CD4-positive, CD25-positive, alpha-beta regulatory T cell (primary cell): ENCODE measurements at regions not wholly inside any gene's neighbourhood (a gene's known extent, or its start where the extent isn't known, plus 50 kb on each side); places are given as distances from the start of the nearest gene placed in this dataset.

ENCODE experiments used
- ATAC-seq, 2 donors: fragments of 150-1000 bp; cut with Tn5 transposase; one replicate each; pipeline ENCODE4 v1.10.0; 2021; ENCODE audit warnings: low read depth in 2 of 2, moderate number of reproducible peaks in 2 of 2, moderate library complexity in 1 of 2
- DNase-seq, 3 donors: peaks; one replicate each; pipeline versions ENCODE4 v3.0.0 to v3.0.0-alpha.2; 2012 to 2022; ENCODE audit warnings: mixed read lengths in 1 of 3
- H3K27ac ChIP-seq: one replicate; pipeline ENCODE4 v1.7.0; 2013; ENCODE audit warnings: mild to moderate bottlenecking, low read length; ENCODE audit not compliant: insufficient read depth, poor library complexity, severe bottlenecking
- H3K27me3 ChIP-seq: one replicate; pipeline ENCODE4 v1.7.0; 2013; ENCODE audit warnings: low read length; ENCODE audit not compliant: control insufficient read depth, insufficient read depth
- H3K36me3 ChIP-seq: one replicate; pipeline ENCODE4 v1.7.0; 2013; ENCODE audit warnings: mild to moderate bottlenecking, low read length, moderate library complexity; ENCODE audit not compliant: control insufficient read depth, insufficient read depth
- H3K4me1 ChIP-seq: 2 replicates; pipeline ENCODE4 v1.7.0; 2013; ENCODE audit warnings: mild to moderate bottlenecking, low read length; ENCODE audit not compliant: insufficient read depth, control insufficient read depth, poor library complexity, severe bottlenecking
- H3K4me3 ChIP-seq: one replicate; pipeline ENCODE4 v1.7.0; 2013; ENCODE audit warnings: low read depth, mild to moderate bottlenecking, low read length, moderate library complexity
- H3K9me3 ChIP-seq, 2 experiments: 1 replicate in 1 of 2; 2 replicates in 1 of 2; pipeline ENCODE4 v1.7.0; 2013; ENCODE audit warnings: low read length in 2 of 2, mild to moderate bottlenecking in 1 of 2, moderate library complexity in 1 of 2; ENCODE audit not compliant: control insufficient read depth in 2 of 2
- H3K27ac Mint-ChIP-seq, 3 donors: one replicate each; pipeline ENCODE4 v1.8.0; 2020 to 2022; ENCODE audit warnings: mild to moderate bottlenecking in 3 of 3, mixed read lengths in 3 of 3, moderate library complexity in 2 of 3
- H3K27me3 Mint-ChIP-seq: one replicate; pipeline ENCODE4 v1.8.0; 2022; ENCODE audit warnings: mild to moderate bottlenecking, mixed read lengths
- H3K36me3 Mint-ChIP-seq: one replicate; pipeline ENCODE4 v1.8.0; 2020; ENCODE audit warnings: mixed read lengths
- H3K4me1 Mint-ChIP-seq, 4 donors: one replicate each; pipeline ENCODE4 v1.8.0; 2020 to 2022; ENCODE audit warnings: mixed read lengths in 4 of 4, mild to moderate bottlenecking in 1 of 4
- H3K4me3 Mint-ChIP-seq, 4 donors: one replicate each; pipeline ENCODE4 v1.8.0; 2020 to 2022; ENCODE audit warnings: mild to moderate bottlenecking in 4 of 4, mixed read lengths in 4 of 4, moderate library complexity in 3 of 4
- H3K9me3 Mint-ChIP-seq, 7 donors: one replicate each; pipeline ENCODE4 v1.8.0; 2020 to 2022; ENCODE audit warnings: mixed read lengths in 7 of 7, mild to moderate bottlenecking in 3 of 7, moderate library complexity in 2 of 7

- no peaks in the 10 kb centered on the region for H3K27me3 ChIP-seq
- Mint-ChIP-seq H3K27me3 (peaks cover 7% of the 10 kb centered on the region), H3K36me3 (no peaks in the 10 kb centered on the region), H3K9me3 (no peaks in the 10 kb centered on the region), H3K27ac (peak overlapping the region in 1 of 3 donors; percentile 12), H3K4me3 (no peak overlapping the region), H3K4me1 (peaks cover 0 to 40% (median 18%) of the 10 kb centered on the region in 4 donors)
- peaks cover 4% of the 10 kb centered on the region for H3K4me1 ChIP-seq
- ATAC-seq (no peak), DNase-seq (no peak)
- H3K4me3 ChIP-seq = no peak overlapping the region
- H3K36me3 ChIP-seq = no peaks in the 10 kb centered on the region
- H3K9me3 ChIP-seq = no peaks in the 10 kb centered on the region
- no peak overlapping the region for H3K27ac ChIP-seq
Observed at GRCh38 chr2:109058191-109058632, 69.2 kb upstream of the EDAR start.

DNA sequence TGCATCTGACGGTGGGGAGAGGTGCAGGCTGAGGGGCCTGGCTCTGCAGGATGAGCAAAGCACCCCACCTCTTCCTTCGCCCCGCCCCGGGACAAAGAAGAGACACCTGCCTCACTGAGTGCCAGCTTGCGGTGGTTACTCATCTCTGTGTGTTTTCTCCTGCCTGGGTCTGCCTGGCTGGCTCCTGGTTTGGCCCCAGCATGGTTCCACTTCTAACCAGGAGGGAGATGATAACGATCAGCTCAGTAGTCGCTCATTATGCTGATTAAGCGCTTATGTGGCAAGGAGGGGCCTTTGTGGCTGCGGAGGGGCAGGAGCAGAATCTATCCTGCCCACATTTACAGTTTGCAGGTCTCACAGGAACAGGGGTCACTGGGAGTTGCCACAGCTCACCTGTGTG is 68.7 kb upstream of the EDAR start:
- Mint-ChIP-seq H3K27ac (peak overlapping the region in 1 of 3 donors; percentile 71), H3K4me3 (no peak overlapping the region), H3K27me3 (peaks cover 4% of the 10 kb centered on the region), H3K4me1 (peaks cover 0 to 36% (median 16%) of the 10 kb centered on the region in 4 donors), H3K9me3 (no peaks in the 10 kb centered on the region), H3K36me3 (no peaks in the 10 kb centered on the region)
- H3K4me3 ChIP-seq = no peak overlapping the region
- H3K27ac ChIP-seq = no peak overlapping the region
- peaks cover 4% of the 10 kb centered on the region for H3K4me1 ChIP-seq
- no peak for ATAC-seq
- H3K9me3 ChIP-seq = no peaks in the 10 kb centered on the region
- H3K27me3 ChIP-seq = no peaks in the 10 kb centered on the region
- no peak for DNase-seq
- H3K36me3 ChIP-seq = no peaks in the 10 kb centered on the region

- no peaks in the 10 kb centered on the region for H3K9me3 Mint-ChIP-seq
- ATAC-seq (no peak), DNase-seq (no peak)
- peaks cover 0 to 29% (median 13%) of the 10 kb centered on the region in 4 donors for H3K4me1 Mint-ChIP-seq
- peaks cover 8% of the 10 kb centered on the region for H3K27me3 Mint-ChIP-seq
- H3K27me3 ChIP-seq = no peaks in the 10 kb centered on the region
- no peak overlapping the region for H3K27ac Mint-ChIP-seq
- H3K4me1 ChIP-seq = peaks cover 3% of the 10 kb centered on the region
- no peak overlapping the region for H3K27ac ChIP-seq
- no peaks in the 10 kb centered on the region for H3K36me3 ChIP-seq
- no peaks in the 10 kb centered on the region for H3K36me3 Mint-ChIP-seq
- no peaks in the 10 kb centered on the region for H3K9me3 ChIP-seq
- H3K4me3 ChIP-seq = no peak overlapping the region
- no peak overlapping the region for H3K4me3 Mint-ChIP-seq
Observed at GRCh38 chr2:109055435-109055834, 66.4 kb upstream of the EDAR start.

GRCh38 chr2:109054865-109055264 is 65.8 kb upstream of the EDAR start:
- H3K4me3 ChIP-seq = no peak overlapping the region
- no peak overlapping the region for H3K4me3 Mint-ChIP-seq
- no peaks in the 10 kb centered on the region for H3K36me3 Mint-ChIP-seq
- H3K27me3 Mint-ChIP-seq = peaks cover 8% of the 10 kb centered on the region
- H3K4me1 ChIP-seq = no peaks in the 10 kb centered on the region
- H3K9me3 ChIP-seq = no peaks in the 10 kb centered on the region
- peaks cover 0 to 24% (median 8%) of the 10 kb centered on the region in 4 donors for H3K4me1 Mint-ChIP-seq
- no peak for DNase-seq
- H3K36me3 ChIP-seq = no peaks in the 10 kb centered on the region
- H3K9me3 Mint-ChIP-seq = no peaks in the 10 kb centered on the region
- H3K27ac Mint-ChIP-seq = no peak overlapping the region
- H3K27ac ChIP-seq = no peak overlapping the region
- no peak for ATAC-seq
- H3K27me3 ChIP-seq = no peaks in the 10 kb centered on the region

DNA sequence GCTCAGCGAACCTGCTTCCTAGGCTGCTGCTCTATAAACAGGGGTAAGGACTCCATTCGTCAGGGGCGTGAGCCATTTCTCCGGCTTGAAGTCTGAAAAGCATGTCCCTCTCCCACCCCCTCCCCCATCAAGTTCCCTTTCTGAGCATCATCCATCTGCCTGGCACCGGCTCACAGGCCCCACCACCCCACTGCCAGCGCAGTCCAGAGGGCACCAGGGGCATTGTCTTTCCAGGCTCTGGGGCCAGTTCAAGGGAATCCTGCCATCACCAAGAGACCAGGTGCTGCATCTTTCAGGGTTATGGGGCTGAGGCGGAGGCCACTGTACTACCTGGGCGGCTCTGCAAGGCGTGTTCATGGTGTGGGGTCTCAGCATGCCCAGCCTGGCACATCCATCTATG is 64.7 kb upstream of the EDAR start:
- no peak overlapping the region for H3K27ac Mint-ChIP-seq
- no peak overlapping the region for H3K4me3 Mint-ChIP-seq
- H3K36me3 Mint-ChIP-seq = no peaks in the 10 kb centered on the region
- peaks cover 8% of the 10 kb centered on the region for H3K27me3 Mint-ChIP-seq
- DNase-seq = no peak
- Histone ChIP-seq H3K4me3 (no peak overlapping the region), H3K4me1 (no peaks in the 10 kb centered on the region), H3K27me3 (no peaks in the 10 kb centered on the region), H3K9me3 (no peaks in the 10 kb centered on the region), H3K36me3 (no peaks in the 10 kb centered on the region), H3K27ac (no peak overlapping the region)
- no peaks in the 10 kb centered on the region for H3K9me3 Mint-ChIP-seq
- H3K4me1 Mint-ChIP-seq = peaks cover 0 to 24% (median 8%) of the 10 kb centered on the region in 4 donors
- ATAC-seq = no peak

DNA sequence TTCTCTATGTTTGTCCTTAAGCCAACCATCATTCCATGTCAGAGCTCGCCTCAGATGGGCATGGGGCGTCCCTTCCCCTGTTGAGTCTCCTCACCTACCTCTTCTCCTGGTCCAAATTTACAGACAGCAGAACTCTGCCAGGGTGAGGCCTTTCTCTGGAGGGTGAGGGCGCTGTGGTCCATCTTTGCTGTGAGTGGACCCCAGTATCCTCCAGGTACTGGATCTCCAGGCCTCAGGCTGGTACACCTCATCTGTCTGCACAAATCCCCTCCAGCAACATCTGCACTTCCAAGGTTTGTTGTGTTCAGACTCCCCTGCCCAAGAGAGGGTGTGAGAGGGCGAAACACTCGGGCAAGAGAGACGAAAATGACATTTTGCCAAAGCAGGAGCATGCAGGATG is 63.9 kb upstream of the EDAR start:
- H3K4me3 Mint-ChIP-seq = no peak overlapping the region
- H3K4me1 Mint-ChIP-seq = peaks cover 0 to 22% (median 8%) of the 10 kb centered on the region in 4 donors
- Histone ChIP-seq H3K27ac (no peak overlapping the region), H3K27me3 (no peaks in the 10 kb centered on the region), H3K36me3 (no peaks in the 10 kb centered on the region), H3K4me3 (no peak overlapping the region), H3K9me3 (no peaks in the 10 kb centered on the region), H3K4me1 (no peaks in the 10 kb centered on the region)
- H3K36me3 Mint-ChIP-seq = no peaks in the 10 kb centered on the region
- DNase-seq = no peak
- peak overlapping the region in 1 of 3 donors; percentile 78 for H3K27ac Mint-ChIP-seq
- ATAC-seq = no peak
- no peaks in the 10 kb centered on the region for H3K9me3 Mint-ChIP-seq
- H3K27me3 Mint-ChIP-seq = peaks cover 8% of the 10 kb centered on the region

- H3K4me3 Mint-ChIP-seq = no peak overlapping the region
- no peaks in the 10 kb centered on the region for H3K9me3 Mint-ChIP-seq
- H3K27ac Mint-ChIP-seq = peak overlapping the region; percentile 2 to 56 (median 47)
- peaks cover 0 to 20% (median 11%) of the 10 kb centered on the region in 4 donors for H3K4me1 Mint-ChIP-seq
- no peak for ATAC-seq
- H3K36me3 Mint-ChIP-seq = no peaks in the 10 kb centered on the region
- no peak overlapping the region for H3K4me3 ChIP-seq
- H3K4me1 ChIP-seq = no peaks in the 10 kb centered on the region
- no peak for DNase-seq
- no peak overlapping the region for H3K27ac ChIP-seq
- no peaks in the 10 kb centered on the region for H3K27me3 ChIP-seq
- peaks cover 4% of the 10 kb centered on the region for H3K27me3 Mint-ChIP-seq
- H3K36me3 ChIP-seq = no peaks in the 10 kb centered on the region
- no peaks in the 10 kb centered on the region for H3K9me3 ChIP-seq
Observed at GRCh38 chr2:109049022-109049421, 60.0 kb upstream of the EDAR start.

- Histone ChIP-seq H3K4me1 (no peaks in the 10 kb centered on the region), H3K27ac (no peak overlapping the region), H3K27me3 (no peaks in the 10 kb centered on the region), H3K36me3 (no peaks in the 10 kb centered on the region), H3K9me3 (no peaks in the 10 kb centered on the region), H3K4me3 (no peak overlapping the region)
- ATAC-seq (no peak), DNase-seq (no peak)
- H3K36me3 Mint-ChIP-seq = no peaks in the 10 kb centered on the region
- no peaks in the 10 kb centered on the region for H3K9me3 Mint-ChIP-seq
- H3K4me1 Mint-ChIP-seq = peaks cover 0 to 20% (median 12%) of the 10 kb centered on the region in 4 donors
- H3K4me3 Mint-ChIP-seq = no peak overlapping the region
- peaks cover 10% of the 10 kb centered on the region for H3K27me3 Mint-ChIP-seq
- H3K27ac Mint-ChIP-seq = no peak overlapping the region
Observed at GRCh38 chr2:109048163-109048562, 59.1 kb upstream of the EDAR start.
